GM23338 (cell line): ENCODE measurements at regions not wholly inside any gene's neighbourhood (a gene's known extent, or its start where the extent isn't known, plus 50 kb on each side); places are given as distances from the start of the nearest gene placed in this dataset.

Source experiments
- ATAC-seq: fragments of 200-7000 bp; cut with Tn5 transposase; 3 replicates; pipeline ENCODE4 v1.9.1; 2020
- DNase-seq: peaks from one replicate; pipeline ENCODE4 v3.0.0-alpha.2; 2015; ENCODE audit warnings: low spot score
- H2AFZ ChIP-seq: fragments of 200-600 bp; sonication (generic); 2 replicates; pipeline ENCODE4 v1.8.0; 2016; ENCODE audit warnings: antibody characterized with exemption, mild to moderate bottlenecking, moderate library complexity
- H3F3A ChIP-seq: fragments of 200-600 bp; sonication (generic); replicated peaks from 2 replicates; pipeline ENCODE4 v1.8.0; 2017; ENCODE audit warnings: antibody characterized with exemption, mixed run types, low read depth
- H3K27ac ChIP-seq: fragments of 200-600 bp; sonication (generic); 2 replicates; pipeline ENCODE4 v1.6.1; 2016; ENCODE audit warnings: low read depth
- H3K27me3 ChIP-seq: fragments of 200-600 bp; sonication (generic); 2 replicates; pipeline ENCODE4 v1.8.0; 2016; ENCODE audit warnings: mild to moderate bottlenecking, mixed run types, moderate library complexity; ENCODE audit not compliant: insufficient read depth
- H3K36me3 ChIP-seq: fragments of 200-600 bp; sonication (generic); 2 replicates; pipeline ENCODE4 v1.8.0; 2016; ENCODE audit warnings: mild to moderate bottlenecking; ENCODE audit not compliant: insufficient read depth
- H3K4me1 ChIP-seq: fragments of 200-600 bp; sonication (generic); 2 replicates; pipeline ENCODE4 v1.8.0; 2016; ENCODE audit warnings: mild to moderate bottlenecking, moderate library complexity; ENCODE audit not compliant: insufficient read depth
- H3K4me2 ChIP-seq: fragments of 200-600 bp; sonication (generic); 2 replicates; pipeline ENCODE4 v1.7.1; 2017; ENCODE audit warnings: mixed run types
- H3K4me3 ChIP-seq: fragments of 200-600 bp; sonication (generic); 2 replicates; pipeline ENCODE4 v1.6.1; 2016; ENCODE audit warnings: mixed run types
- H3K79me2 ChIP-seq: fragments of 200-600 bp; sonication (generic); replicated peaks from 2 replicates; pipeline ENCODE4 v1.8.0; 2017; ENCODE audit warnings: mild to moderate bottlenecking; ENCODE audit not compliant: insufficient read depth
- H3K9me2 ChIP-seq: fragments of 200-600 bp; sonication (generic); 2 replicates; pipeline ENCODE4 v1.8.0; 2017; ENCODE audit not compliant: insufficient read depth
- H4K20me1 ChIP-seq: fragments of 200-600 bp; sonication (generic); replicated peaks from 2 replicates; pipeline ENCODE4 v1.8.0; 2017; ENCODE audit warnings: mild to moderate bottlenecking; ENCODE audit not compliant: insufficient read depth
- H3K27ac Mint-ChIP-seq: 2 replicates; pipeline ENCODE4 v1.8.0; 2020; ENCODE audit warnings: inconsistent platforms, mild to moderate bottlenecking, moderate library complexity, mixed read lengths
- H3K27me3 Mint-ChIP-seq: 3 replicates; pipeline ENCODE4 v1.8.0; 2022; ENCODE audit warnings: low read depth, mild to moderate bottlenecking, moderate library complexity, mixed read lengths, inconsistent platforms; ENCODE audit not compliant: insufficient read depth, poor library complexity
- H3K36me3 Mint-ChIP-seq: 3 replicates; pipeline ENCODE4 v1.8.0; 2021; ENCODE audit warnings: low read depth, mild to moderate bottlenecking, inconsistent platforms, moderate library complexity, mixed read lengths
- H3K4me1 Mint-ChIP-seq: 3 replicates; pipeline ENCODE4 v1.8.0; 2020; ENCODE audit warnings: mild to moderate bottlenecking, inconsistent platforms, mixed read lengths
- H3K4me3 Mint-ChIP-seq: 3 replicates; pipeline ENCODE4 v1.8.0; 2021; ENCODE audit warnings: moderate library complexity, mild to moderate bottlenecking, inconsistent platforms, mixed read lengths
- H3K9me3 Mint-ChIP-seq: 3 replicates; pipeline ENCODE4 v1.8.0; 2020; ENCODE audit warnings: moderate library complexity, mild to moderate bottlenecking, inconsistent platforms, mixed read lengths
- CREB1 ChIP-seq: fragments of 250-450 bp; sonication (Bioruptor Pico); IDR thresholded peaks from 2 replicates; pipeline ENCODE4 v1.5.0; 2020; ENCODE audit warnings: low read depth, mild to moderate bottlenecking, moderate library complexity
- CTCF ChIP-seq, 2 experiments: fragments of 200-600 bp in 1 of 2; sonication (generic) in 1 of 2; conservative IDR thresholded peaks; 2 replicates each; pipeline versions ENCODE4 v1.5.1 to v1.6.1; 2016 to 2017; ENCODE audit warnings: antibody characterized with exemption in 2 of 2, low read depth in 2 of 2, mild to moderate bottlenecking in 2 of 2, moderate library complexity in 1 of 2
- ETS1 ChIP-seq: IDR thresholded peaks from 2 replicates; pipeline ENCODE4 v1.6.1; 2016; ENCODE audit warnings: antibody characterized with exemption
- EZH2 ChIP-seq: fragments of 200-600 bp; sonication (generic); IDR thresholded peaks from one replicate; pipeline ENCODE4 v1.8.0; 2017; ENCODE audit warnings: antibody characterized with exemption, mild to moderate bottlenecking, low read depth; ENCODE audit not compliant: unreplicated experiment
- EZH2phosphoT487 ChIP-seq: fragments of 200-600 bp; sonication (generic); IDR thresholded peaks from one replicate; pipeline ENCODE4 v1.8.1; 2018; ENCODE audit warnings: antibody characterized with exemption; ENCODE audit not compliant: unreplicated experiment
- JUNB ChIP-seq: IDR thresholded peaks from one replicate; pipeline ENCODE4 v1.6.1; 2016; ENCODE audit warnings: antibody characterized with exemption; ENCODE audit not compliant: unreplicated experiment
- NANOG ChIP-seq: IDR thresholded peaks from 2 replicates; pipeline ENCODE4 v1.6.1; 2016; ENCODE audit warnings: antibody characterized with exemption, borderline replicate concordance
- POLR2AphosphoS5 ChIP-seq: IDR thresholded peaks from 2 replicates; pipeline ENCODE4 v1.6.1; 2016; ENCODE audit warnings: antibody characterized with exemption, low read depth
- REST ChIP-seq: IDR thresholded peaks from one replicate; pipeline ENCODE4 v1.6.1; 2018; ENCODE audit warnings: antibody characterized with exemption; ENCODE audit not compliant: unreplicated experiment
- STAT1 ChIP-seq: IDR thresholded peaks from one replicate; pipeline ENCODE4 v1.6.1; 2016; ENCODE audit warnings: antibody characterized with exemption; ENCODE audit not compliant: unreplicated experiment
- ZNF114 ChIP-seq: fragments of 250-450 bp; sonication (Bioruptor Pico); IDR thresholded peaks from 2 replicates; pipeline ENCODE4 v1.5.0; 2020; ENCODE audit warnings: mild to moderate bottlenecking, moderate library complexity
- ZNF331 ChIP-seq: fragments of 250-450 bp; sonication (Bioruptor Pico); IDR thresholded peaks from 2 replicates; pipeline ENCODE4 v1.5.0; 2020; ENCODE audit warnings: low read depth, mild to moderate bottlenecking, moderate library complexity
- ZNF462 ChIP-seq: fragments of 250-450 bp; sonication (Bioruptor Pico); IDR thresholded peaks from 2 replicates; pipeline ENCODE4 v1.5.0; 2020; ENCODE audit warnings: mild to moderate bottlenecking, moderate library complexity

GRCh38 chr9:31582561-31582960 lies 801.9 kb upstream of the ACO1 start:
- H3K27ac Mint-ChIP-seq, result no peak overlapping the region

More at GRCh38 chr9:31582561-31582960, 801.9 kb upstream of the ACO1 start:
- Histone ChIP-seq H3K9me2 (no peaks in the 10 kb centered on the region; the same call in 1 of the 2 replicates), H3K27ac (no peak overlapping the region), H3K36me3 (no peaks in the 10 kb centered on the region), H3K79me2 (no peaks in the 10 kb centered on the region), H3K27me3 (no peaks in the 10 kb centered on the region), H3F3A (no peaks in the 10 kb centered on the region), H3K4me3 (no peak overlapping the region), H3K4me1 (no peaks in the 10 kb centered on the region), H4K20me1 (no peaks in the 10 kb centered on the region), H2AFZ (no peak overlapping the region), H3K4me2 (no peak overlapping the region)
- H3K27me3 Mint-ChIP-seq, result no peaks in the 10 kb centered on the region
- no peaks in the 10 kb centered on the region for H3K36me3 Mint-ChIP-seq
- no peak overlapping the region for H3K4me3 Mint-ChIP-seq
- DNase-seq (no peak), ATAC-seq (no peak)
- no peaks in the 10 kb centered on the region; the same call in 2 of the 3 replicates for H3K4me1 Mint-ChIP-seq
- H3K9me3 Mint-ChIP-seq, result no peaks in the 10 kb centered on the region
- no peak for TF ChIP-seq STAT1
- TF ChIP-seq REST, result no peak
- TF ChIP-seq POLR2AphosphoS5, result no peak
- no peak for TF ChIP-seq CTCF (conservative IDR thresholded peaks at IDR 0.05; ENCODE audit: low read depth in 2 of 2)
- TF ChIP-seq EZH2phosphoT487, result no peak
- TF ChIP-seq ZNF331, result no peak
- TF ChIP-seq NANOG, result no peak
- no peak for TF ChIP-seq ZNF114 (CRISPR knock-in tag)
- no peak for TF ChIP-seq EZH2
- TF ChIP-seq ZNF462 (CRISPR knock-in tag), result no peak
- TF ChIP-seq JUNB, result no peak
- TF ChIP-seq CREB1 (CRISPR knock-in tag), result no peak
- TF ChIP-seq ETS1, result no peak
